Retinal pigment epithelial cell (primary cell): ENCODE measurements at regions not wholly inside any gene's neighbourhood (a gene's known extent, or its start where the extent isn't known, plus 50 kb on each side); places are given as distances from the start of the nearest gene placed in this dataset.

Source experiments
- DNase-seq: peaks from one replicate; pipeline ENCODE4 v3.0.0-alpha.2; 2010; ENCODE audit warnings: low read depth
- H3K4me3 ChIP-seq: 2 replicates; pipeline ENCODE4 v1.5.1; 2011; ENCODE audit warnings: mild to moderate bottlenecking, low read length, control low read depth, moderate library complexity
- TF ChIP-seq, protein P1 (sequence below): conservative IDR thresholded peaks from 2 replicates; pipeline ENCODE4 v1.5.1; 2011; ENCODE audit warnings: low read depth, low read length, control low read depth, inconsistent platforms

DNA sequence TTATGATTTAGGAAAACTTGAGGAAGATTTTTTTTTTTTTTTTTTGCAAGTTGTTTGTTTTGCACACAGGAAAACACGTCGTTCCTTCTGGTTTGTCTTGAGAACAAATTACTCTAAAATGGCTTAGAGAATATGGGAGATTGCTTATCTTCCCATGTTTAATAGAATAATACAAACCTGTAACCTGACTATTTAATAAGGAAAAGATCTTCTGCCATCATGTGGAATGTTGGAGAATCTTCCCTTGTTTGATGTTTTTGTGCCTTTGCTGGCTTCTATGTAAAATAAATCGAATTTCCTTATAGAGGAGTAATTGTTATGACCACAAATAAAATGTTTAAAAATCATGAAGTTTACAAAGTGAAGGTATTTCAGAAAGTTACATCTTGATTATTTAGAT lies 818.8 kb downstream of the GATA3 start:
- no peak overlapping the region for H3K4me3 ChIP-seq
- TF ChIP-seq, protein P1, sequence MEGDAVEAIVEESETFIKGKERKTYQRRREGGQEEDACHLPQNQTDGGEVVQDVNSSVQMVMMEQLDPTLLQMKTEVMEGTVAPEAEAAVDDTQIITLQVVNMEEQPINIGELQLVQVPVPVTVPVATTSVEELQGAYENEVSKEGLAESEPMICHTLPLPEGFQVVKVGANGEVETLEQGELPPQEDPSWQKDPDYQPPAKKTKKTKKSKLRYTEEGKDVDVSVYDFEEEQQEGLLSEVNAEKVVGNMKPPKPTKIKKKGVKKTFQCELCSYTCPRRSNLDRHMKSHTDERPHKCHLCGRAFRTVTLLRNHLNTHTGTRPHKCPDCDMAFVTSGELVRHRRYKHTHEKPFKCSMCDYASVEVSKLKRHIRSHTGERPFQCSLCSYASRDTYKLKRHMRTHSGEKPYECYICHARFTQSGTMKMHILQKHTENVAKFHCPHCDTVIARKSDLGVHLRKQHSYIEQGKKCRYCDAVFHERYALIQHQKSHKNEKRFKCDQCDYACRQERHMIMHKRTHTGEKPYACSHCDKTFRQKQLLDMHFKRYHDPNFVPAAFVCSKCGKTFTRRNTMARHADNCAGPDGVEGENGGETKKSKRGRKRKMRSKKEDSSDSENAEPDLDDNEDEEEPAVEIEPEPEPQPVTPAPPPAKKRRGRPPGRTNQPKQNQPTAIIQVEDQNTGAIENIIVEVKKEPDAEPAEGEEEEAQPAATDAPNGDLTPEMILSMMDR: peak; percentile 25
- DNase-seq: no peak

DNA sequence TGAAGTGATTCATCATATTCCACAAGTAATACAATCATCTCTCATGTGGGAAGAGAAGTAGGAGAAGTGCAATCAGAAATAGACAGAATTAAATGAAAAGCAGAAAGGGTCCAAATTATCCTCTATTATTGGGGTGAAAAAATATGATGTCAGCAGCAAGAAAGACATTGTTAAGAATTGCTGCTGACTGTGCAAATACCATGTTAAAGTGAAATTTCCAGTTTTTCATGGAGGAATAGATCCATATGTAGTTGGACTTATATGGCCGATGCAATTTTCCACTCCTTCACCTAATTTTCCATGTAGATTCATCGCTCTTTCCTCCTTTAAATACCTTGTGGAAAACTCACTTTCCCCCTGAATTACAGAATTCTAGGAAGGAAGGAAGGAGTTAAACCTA lies 819.8 kb downstream of the GATA3 start:
- no peak for DNase-seq
- H3K4me3 ChIP-seq: no peak overlapping the region
- TF ChIP-seq, protein P1: no peak

DNA sequence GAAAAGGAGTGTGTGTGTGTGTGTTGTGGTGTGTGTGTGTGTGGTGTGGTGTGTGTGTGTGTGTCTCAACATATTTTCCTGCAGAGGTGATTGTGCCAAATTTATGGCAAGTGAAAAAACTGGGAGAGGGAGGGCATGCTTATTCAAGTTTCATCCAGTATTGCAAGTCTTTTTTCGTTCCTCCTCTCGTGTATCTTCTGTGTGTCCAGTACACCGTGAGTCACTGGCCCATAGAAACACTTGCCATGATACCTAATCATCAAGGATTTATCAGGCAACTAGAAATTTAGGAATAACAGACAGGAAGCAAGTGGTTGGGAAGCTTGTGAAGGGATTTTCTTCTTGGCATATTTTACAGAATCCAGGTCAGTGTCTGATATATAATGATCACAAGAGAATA lies 820.5 kb downstream of the GATA3 start:
- no peak for DNase-seq
- H3K4me3 ChIP-seq: no peak overlapping the region
- TF ChIP-seq, protein P1: no peak

DNA sequence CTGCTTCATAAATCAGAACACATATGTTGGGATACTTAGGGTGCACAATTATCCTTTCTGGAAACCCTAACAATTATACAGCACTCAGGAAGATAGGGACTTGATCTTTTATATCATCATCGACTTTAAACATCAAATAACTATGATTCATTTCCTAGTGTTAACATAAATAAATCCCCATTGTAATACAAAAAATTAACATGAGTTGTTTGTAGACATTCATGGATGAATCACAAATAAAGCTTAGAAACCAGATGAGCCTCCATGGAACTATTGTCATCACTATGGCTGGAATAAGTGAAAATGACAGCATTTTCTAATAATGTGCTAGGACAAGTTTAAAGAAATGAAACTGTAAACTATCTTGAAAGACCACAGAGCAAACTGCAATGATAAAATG lies 821.7 kb downstream of the GATA3 start:
- DNase-seq: no peak
- TF ChIP-seq, protein P1: no peak
- no peak overlapping the region for H3K4me3 ChIP-seq

DNA sequence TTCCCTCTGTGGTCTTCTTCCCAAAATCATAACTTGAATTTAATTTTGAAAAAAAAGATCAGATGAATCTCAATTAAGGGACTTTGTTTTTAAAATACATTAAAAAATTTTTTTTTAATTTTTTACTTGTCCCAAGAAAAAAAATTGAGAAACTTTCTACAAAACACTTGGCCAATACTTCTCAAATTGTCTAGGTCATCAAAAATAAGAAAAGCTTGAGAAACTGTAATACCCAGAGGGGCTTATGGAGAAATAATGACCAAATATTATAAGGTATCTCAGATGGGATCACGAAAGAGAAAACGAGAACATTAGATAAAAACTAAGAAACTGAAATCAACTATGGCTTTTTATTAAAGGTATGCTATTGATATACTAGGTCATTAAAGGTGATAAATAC lies 835.0 kb downstream of the GATA3 start:
- TF ChIP-seq, protein P1: no peak
- H3K4me3 ChIP-seq: no peak overlapping the region
- no peak for DNase-seq

DNA sequence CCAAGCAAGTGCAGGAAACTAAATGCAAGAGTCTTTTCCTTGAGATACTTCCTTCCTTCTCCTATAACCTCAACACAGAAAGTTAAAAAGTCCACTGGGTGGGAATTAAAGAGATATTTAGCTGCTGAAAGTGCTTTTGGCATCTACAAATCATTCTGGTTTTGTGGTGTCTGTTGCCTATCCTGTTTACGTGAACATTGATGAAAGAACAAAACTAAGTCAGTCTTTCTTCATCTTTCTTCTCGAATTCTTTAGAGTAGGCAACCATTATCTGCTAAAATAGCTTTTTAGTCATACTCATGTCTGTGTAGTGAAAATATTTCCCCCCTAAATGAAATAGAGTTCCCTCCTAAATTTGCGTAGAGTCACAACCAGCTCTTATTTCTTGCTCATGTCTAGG lies 838.6 kb downstream of the GATA3 start:
- no peak overlapping the region for H3K4me3 ChIP-seq
- no peak for DNase-seq
- TF ChIP-seq, protein P1: no peak

DNA sequence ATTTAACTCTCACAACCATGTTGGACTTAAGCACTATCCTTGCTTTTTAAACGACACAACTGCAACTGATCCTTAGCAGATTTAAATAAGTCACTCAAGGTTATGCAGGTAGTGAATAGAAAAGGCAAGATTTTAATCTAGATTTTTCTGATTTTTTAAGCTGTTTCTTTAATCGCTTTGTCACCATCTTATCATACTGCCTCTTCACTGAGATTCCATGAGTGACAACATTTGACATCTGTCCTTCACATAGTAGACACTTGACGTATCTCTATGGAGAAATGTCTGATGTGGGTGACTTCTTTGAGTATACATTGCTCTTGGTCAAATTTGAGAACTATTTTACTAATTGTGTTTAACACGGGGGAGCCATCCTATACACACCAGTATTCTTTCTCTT lies 839.7 kb downstream of the GATA3 start:
- no peak for DNase-seq
- H3K4me3 ChIP-seq: no peak overlapping the region
- TF ChIP-seq, protein P1: no peak
